GM12892 (cell line): ENCODE measurements at regions not wholly inside any gene's neighbourhood (a gene's known extent, or its start where the extent isn't known, plus 50 kb on each side); places are given as distances from the start of the nearest gene placed in this dataset.

ENCODE experiments used
- DNase-seq: peaks from one replicate; pipeline ENCODE4 v3.0.0; 2011; ENCODE audit not compliant: insufficient read length
- FAIRE-seq: peaks from 2 replicates; lab custom pipeline; 2011; peaks lifted over from hg19 to GRCh38; lab: Jason Lieb, UNC
- POLR2A ChIP-seq: IDR thresholded peaks from 2 replicates; pipeline ENCODE4 v1.6.1; 2011; ENCODE audit warnings: low read depth, low read length, control low read depth
- POLR2AphosphoS5 ChIP-seq: IDR thresholded peaks from 2 replicates; pipeline ENCODE4 v1.6.1; 2011; ENCODE audit warnings: low read depth, low read length, control low read depth
- TAF1 ChIP-seq: IDR thresholded peaks from 2 replicates; pipeline ENCODE4 v1.6.1; 2011; ENCODE audit warnings: low read depth, mild to moderate bottlenecking, control low read depth, low read length, borderline replicate concordance

DNA sequence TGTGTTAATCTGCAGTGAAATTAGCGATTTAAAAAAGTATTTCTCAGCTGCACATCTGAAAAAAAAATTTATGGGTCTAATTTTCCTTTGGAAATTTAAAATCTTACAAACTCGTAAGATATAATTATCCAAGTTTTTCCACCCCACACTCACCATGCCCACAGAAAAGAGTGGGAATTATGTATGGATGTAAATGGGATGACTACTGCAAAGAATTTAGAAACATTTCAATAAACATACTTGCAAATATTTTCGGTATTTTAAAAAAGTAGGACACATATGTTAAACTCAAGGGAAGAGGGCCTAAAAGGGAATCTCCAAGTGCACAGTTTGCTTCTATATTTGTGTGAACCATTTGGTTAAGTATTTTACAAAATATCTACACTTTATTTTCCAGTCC lies 1039.9 kb upstream of the POU3F3 start:
- FAIRE-seq = no peak

DNA sequence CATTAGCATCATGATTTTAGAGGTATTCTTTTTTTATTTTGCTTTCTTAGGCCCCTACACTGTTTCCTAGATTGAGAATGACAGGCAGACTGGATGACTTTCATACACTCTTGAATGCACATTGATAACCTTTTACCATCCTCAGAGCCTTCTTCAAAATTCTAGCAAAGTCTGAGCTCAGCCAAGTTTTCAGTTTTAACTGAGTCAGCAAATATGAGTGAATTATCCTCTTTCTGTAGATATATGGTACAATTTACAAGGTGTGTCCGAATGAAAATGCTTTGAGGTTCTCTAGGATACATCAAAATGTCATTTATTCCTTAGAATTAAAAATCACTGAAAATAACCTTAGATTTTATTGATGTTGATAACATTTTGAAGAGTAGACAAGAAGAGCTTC lies 1038.2 kb upstream of the POU3F3 start:
- FAIRE-seq (no peak), DNase-seq (no peak)
- TF ChIP-seq POLR2A = no peak
- no peak for TF ChIP-seq POLR2AphosphoS5
- no peak for TF ChIP-seq TAF1

More for the DNA sequence above, 1039.9 kb upstream of the POU3F3 start:
- TF ChIP-seq POLR2A (no peak), POLR2AphosphoS5 (no peak), TAF1 (no peak)
- DNase-seq = no peak

DNA sequence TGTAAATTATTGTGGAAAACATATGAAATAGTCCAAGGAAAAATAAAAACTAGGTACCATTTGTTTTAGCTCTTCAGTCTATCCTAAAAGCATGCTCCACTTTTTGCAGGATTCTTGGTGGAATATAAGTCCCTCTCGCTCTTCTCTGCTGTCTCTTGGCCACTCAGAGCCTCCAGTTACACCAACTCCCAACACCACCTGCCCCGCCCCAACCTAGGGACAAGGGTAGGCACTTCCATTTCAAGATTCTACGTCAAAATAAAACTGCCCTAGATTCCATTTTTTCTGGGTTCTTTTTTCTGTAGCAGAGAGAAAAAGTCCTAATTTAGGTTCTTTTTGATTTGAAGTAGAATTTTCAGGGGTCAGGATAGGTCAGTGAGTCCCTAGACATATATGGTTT lies 1036.2 kb upstream of the POU3F3 start:
- no peak for FAIRE-seq

DNA sequence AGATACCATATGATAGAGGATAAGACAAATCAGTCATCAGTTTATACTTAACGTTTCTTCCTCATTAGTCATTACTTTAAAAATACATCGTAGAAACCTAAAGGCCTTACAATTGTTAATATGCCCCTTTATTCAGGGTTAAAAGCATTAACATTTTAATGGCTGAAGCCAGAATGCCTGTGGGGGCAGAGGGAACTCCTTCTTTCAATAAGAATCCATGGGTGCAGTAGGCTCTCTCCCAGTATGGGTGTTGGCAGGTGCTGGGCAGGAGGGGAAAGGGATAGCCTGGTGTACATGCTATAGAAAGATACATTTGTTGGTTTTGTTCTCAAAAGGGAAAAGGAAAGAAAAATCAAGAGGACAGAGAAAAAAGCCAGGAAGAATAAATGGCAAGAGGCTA lies 1035.7 kb upstream of the POU3F3 start:
- TF ChIP-seq POLR2AphosphoS5 = no peak
- FAIRE-seq (no peak), DNase-seq (no peak)

More for the DNA sequence above, 1036.2 kb upstream of the POU3F3 start:
- no peak for DNase-seq
- TF ChIP-seq POLR2AphosphoS5 (no peak), TAF1 (no peak), POLR2A (no peak)

DNA sequence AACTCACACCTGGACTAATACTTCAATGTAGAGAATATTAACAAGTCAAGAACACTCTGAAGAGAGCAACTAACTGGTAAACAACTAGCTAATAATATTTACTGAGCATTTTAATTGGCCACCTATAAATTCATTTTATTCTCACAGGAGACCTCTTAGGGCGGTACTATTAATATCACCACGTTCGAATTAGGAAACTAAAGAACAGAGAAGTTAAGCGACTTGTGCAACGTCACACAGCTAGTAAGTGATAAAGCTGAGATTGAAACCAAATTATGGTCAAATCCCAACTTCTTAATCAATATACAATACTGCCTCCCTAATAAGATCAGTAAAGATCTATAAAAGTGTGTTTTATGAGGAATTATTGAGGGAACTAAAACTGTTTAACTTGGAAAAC lies 1034.3 kb upstream of the POU3F3 start:
- FAIRE-seq = no peak
- TF ChIP-seq TAF1 (no peak), POLR2AphosphoS5 (no peak), POLR2A (no peak)
- DNase-seq = no peak

DNA sequence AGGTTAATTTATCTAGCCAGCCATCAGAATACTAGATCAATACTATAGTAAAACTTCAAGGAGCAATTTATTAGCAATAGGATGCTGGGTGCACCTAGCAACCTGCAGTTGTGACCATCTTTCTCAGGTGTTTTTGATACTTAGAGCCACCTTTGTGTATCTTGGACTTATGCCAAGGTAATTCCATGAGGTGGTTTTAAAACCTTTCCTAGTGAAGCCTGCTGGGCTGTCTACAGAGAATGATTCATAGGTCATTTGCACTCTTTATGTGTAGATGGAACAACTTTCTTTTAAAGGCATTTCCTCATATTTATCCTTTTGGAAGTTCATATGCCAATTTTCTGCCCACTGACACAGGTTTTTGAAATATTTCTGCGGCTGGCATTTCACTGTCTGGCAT lies 1030.1 kb upstream of the POU3F3 start:
- FAIRE-seq (no peak), DNase-seq (no peak)
- TF ChIP-seq TAF1 = no peak
- TF ChIP-seq POLR2A = no peak
- no peak for TF ChIP-seq POLR2AphosphoS5

DNA sequence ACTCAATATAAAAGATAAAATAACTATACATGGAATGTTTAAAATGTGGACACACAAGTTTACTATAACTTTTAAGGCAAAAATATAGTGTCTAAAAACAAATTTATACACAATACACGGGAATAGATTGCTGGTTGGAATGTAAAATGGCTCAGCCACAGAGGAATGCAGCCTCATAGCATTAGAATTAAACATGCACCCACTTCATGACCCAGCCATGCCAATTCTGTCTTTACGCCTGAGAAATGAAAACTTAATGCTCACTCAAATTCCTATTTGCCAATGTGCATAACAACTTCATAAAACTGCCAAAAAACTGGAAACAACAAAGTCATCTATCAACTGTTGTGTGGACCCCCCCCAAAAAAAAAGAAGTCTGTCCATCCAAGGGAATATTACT lies 1006.6 kb upstream of the POU3F3 start:
- FAIRE-seq (no peak), DNase-seq (no peak)
- no peak for TF ChIP-seq POLR2A
- no peak for TF ChIP-seq POLR2AphosphoS5
- no peak for TF ChIP-seq TAF1

DNA sequence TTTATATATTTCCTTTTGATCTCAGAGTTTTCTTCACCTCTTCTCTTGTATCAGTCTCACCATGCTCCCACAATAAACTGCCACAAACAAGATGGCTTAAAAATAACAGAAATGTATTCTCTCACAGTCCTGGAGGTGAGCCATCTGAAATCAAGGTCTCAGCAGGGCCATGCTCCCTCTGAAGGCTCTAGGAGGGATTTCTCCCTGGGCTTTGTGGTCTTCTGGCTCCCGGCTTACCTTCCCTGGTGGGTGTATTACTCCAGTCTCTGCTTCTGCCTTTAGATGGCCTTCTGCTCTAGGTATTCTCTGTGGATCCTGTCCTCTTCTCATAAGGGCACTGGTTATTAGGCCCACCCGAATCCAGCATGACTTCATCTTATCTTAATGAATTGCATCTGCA lies 994.7 kb upstream of the POU3F3 start:
- no peak for FAIRE-seq
- DNase-seq = no peak
- TF ChIP-seq POLR2A (no peak), TAF1 (no peak), POLR2AphosphoS5 (no peak)

DNA sequence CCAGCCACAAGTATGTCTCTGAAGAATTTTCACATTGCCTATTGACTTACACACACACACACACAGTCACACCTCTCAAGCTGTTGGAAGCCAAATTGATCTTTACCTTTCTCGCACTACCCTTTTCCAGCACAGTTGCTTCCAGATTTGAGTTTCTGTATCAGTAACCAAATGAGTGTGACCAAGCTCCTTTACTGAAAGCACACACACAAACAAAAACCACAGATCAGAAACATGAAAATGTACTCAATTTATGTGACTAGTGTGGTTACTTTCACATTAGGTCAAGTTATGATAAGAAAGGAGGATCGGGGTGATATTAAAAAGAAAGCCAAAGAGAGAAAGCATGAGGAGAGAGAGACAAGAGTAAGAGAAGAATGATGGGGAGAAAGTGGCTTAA lies 993.9 kb upstream of the POU3F3 start:
- FAIRE-seq = no peak
- no peak for TF ChIP-seq POLR2A
- TF ChIP-seq POLR2AphosphoS5 = no peak
- TF ChIP-seq TAF1 = no peak
- DNase-seq = no peak

DNA sequence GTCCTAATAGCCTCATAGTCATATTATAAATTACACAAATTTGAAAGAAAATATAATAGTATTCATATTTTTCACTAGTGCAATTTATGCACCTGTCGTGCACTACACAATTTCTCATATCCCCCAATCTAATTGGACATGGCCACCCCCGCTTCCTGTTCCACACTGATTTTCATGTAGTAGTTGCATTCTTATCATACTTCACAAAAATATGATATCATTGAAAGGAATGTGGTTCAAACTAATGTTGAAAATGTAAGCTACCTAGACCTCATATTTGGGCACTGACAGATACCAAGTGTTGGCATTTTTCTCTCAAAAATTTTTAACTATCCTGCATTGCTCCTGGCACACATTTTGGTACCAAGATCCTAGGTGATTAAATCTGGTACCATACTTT lies 985.5 kb upstream of the POU3F3 start:
- DNase-seq = no peak
- TF ChIP-seq TAF1 (no peak), POLR2AphosphoS5 (no peak), POLR2A (no peak)
- FAIRE-seq = no peak

DNA sequence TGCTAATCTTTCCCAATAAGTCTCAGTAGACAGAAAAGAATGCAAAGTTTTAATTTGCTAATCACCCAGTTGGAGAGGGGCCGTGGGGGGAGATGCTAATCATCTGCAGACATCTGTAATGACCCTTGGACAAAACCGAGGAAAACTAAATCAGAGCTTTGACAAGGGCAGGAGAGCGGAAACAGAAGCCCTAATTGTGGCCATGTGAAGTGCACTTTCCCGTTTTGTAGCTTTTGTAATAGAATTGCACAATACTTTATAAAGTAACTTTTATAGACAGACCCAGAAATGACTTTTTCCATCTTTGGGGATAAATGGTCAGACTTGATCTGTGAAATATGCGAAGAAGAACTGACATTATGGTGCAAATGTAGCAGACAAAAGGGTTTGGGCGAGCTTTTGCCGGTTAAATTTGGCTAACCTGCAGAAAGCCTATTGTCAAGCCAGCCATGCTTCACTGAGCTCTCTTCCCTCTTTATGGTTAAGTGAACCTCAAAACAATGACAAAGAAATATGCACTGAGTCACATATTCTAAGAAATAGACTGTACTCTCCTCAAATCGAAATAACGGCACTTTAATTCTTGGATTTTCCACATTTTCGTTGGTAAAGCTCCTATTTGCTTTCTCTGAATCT lies 980.1 kb upstream of the POU3F3 start:
- DNase-seq = no peak
- no peak for FAIRE-seq
- TF ChIP-seq TAF1 = no peak
- TF ChIP-seq POLR2A = no peak
- TF ChIP-seq POLR2AphosphoS5 = no peak

DNA sequence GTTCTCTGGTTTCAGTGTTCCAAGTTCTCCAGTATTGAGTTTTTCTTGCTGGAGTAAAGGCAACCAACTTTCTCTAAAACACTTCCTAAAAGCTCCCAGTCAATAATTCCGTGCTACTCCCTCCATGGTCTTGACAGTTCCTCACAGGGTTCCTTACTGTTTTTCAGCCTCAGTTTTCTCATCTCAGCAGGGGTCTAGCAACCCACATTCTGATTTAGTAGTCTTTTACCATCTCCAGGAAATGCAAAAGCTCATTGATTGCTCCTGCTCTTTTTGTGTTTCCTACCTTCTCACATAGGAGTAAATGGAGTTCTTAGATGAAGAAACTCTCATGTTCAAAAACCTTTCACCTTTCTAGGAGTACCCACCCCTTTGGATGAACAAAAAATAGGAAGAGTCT lies 978.8 kb upstream of the POU3F3 start:
- no peak for FAIRE-seq
- no peak for TF ChIP-seq POLR2A
- no peak for TF ChIP-seq POLR2AphosphoS5
- no peak for TF ChIP-seq TAF1
- no peak for DNase-seq

DNA sequence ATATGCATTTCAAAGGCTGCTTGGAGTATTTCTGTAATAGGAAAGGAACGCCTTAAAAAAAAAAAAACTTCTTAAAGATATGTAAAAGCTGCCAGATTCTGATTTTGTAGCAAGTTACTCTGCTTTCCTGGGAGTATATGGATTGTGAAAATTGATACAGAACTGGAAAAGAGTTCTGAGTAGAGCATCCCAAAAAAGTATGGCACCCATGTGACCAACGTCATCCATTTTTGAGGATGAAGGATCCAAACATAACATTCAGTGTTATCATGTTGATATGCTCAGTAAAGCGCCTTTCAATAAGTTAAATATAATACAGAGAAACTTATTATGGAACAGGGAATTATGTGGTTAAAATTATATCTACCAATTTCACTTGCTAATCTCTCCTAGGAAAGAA lies 978.4 kb upstream of the POU3F3 start:
- no peak for TF ChIP-seq POLR2AphosphoS5
- no peak for TF ChIP-seq TAF1
- TF ChIP-seq POLR2A = no peak
- no peak for FAIRE-seq
- no peak for DNase-seq

DNA sequence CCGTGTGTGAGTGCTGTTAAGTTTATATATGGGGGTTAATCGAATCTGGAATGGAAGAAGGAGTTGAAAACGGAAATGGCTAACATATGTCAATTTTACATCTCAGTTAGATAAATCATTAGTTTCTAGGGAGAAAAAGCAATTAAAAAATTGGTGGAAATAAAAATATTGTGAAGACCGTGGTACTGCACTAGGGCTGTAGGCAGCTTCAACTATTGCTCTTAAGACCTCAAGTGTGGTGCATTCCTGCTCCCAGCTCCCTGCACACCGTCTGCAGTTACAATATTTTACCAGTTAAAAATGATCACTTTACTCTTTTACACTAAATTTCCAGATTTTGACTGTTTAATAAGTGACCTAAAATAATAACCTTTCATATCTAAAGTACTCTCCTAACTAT lies 977.3 kb upstream of the POU3F3 start:
- no peak for DNase-seq
- no peak for FAIRE-seq
- TF ChIP-seq POLR2A (no peak), POLR2AphosphoS5 (no peak), TAF1 (no peak)
